GM12873 (cell line): ENCODE measurements at regions not wholly inside any gene's neighbourhood (a gene's known extent, or its start where the extent isn't known, plus 50 kb on each side); places are given as distances from the start of the nearest gene placed in this dataset.

Experiments used
- CTCF ChIP-seq: IDR thresholded peaks from 2 replicates; pipeline ENCODE4 v1.5.1; 2012; ENCODE audit warnings: low read depth, mild to moderate bottlenecking, moderate library complexity, low read length, control low read depth; ENCODE audit not compliant: insufficient read depth; ENCODE audit errors: missing control alignments

GRCh38 chr22:27251563-27251962, 550.0 kb downstream of the MN1 start:
- TF ChIP-seq CTCF = no peak

- TF ChIP-seq CTCF = no peak
Measured at GRCh38 chr22:27252282-27253049, 549.1 kb downstream of the MN1 start.

GRCh38 chr22:27253108-27253902, 548.3 kb downstream of the MN1 start:
- TF ChIP-seq CTCF = no peak

GRCh38 chr22:27255580-27255979, 546.0 kb downstream of the MN1 start:
- no peak for TF ChIP-seq CTCF

GRCh38 chr22:27257987-27258386, 543.6 kb downstream of the MN1 start:
- TF ChIP-seq CTCF = no peak

GRCh38 chr22:27258616-27259172, 542.9 kb downstream of the MN1 start:
- no peak for TF ChIP-seq CTCF

- TF ChIP-seq CTCF = no peak
Measured at GRCh38 chr22:27259433-27259832, 542.1 kb downstream of the MN1 start.
